HG03159 (cell line): ENCODE measurements at regions not wholly inside any gene's neighbourhood (a gene's known extent, or its start where the extent isn't known, plus 50 kb on each side); places are given as distances from the start of the nearest gene placed in this dataset.

Source experiments
- ATAC-seq: cut with Tn5 transposase; IDR thresholded peaks from one replicate; pipeline ENCODE4 v1.9.1; 2021; ENCODE audit warnings: mild to moderate bottlenecking, moderate library complexity; ENCODE audit not compliant: unreplicated experiment

DNA sequence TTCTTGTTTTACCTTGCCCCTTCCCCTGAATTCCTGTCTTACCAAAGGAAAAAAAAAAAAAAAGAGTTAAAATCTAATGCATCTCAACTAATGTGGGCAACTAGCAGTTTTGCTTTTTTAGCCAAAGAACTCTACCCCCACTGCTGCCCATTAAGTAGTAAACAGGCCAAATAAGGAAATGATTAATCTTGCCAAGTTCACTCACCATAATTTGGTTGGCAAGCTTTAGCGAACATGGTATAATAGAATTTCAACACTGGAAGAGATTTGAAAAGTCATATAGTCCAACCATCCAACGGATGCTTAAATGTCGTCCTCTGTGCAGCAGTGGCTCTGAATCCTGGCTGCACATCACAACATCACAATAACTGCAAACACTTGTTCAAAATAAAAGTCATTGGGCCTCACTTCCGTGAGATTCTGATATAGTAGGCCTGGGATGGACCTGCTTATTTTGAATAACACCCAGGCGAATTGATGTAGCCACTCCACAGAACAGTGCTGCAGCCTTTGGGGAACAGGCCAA, 142.0 kb upstream of the UBE2E1 start:
- no peak for ATAC-seq

DNA sequence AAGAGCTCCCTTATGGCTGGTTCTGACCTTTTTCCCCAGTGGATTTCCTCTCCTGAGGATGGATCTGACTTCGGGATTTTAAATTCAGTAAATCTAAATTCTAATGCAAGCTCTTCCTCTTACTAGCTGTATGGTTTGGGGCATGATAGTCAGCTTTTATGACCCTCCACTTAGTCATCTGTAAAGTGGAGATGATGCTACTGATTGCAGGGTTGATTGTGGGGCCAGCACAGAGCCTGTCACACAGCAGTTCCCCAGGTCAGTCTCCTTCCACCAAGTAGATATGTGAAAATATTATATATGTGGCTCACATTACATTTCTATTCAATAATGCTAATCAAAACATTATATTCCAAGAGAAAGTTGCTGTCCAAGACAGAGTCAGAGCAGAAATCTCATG, 141.3 kb upstream of the UBE2E1 start:
- no peak for ATAC-seq

DNA sequence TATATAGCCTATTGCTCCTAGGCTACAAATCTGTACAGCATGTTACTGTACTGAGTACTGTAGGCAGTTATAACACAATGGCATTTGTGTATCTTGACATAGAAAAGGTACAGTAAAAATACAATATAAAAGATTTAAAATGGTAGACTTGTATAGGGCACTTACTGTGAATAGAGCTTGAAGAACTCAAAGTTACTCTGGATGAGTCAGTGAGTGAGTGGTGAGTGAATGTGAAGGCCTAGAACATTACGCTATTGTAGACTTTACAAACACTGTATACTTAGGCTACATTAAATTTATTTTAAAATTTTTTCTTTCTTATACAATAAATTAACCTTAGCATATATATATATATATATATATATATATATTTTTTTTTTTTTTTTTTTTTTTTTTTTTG, 140.0 kb upstream of the UBE2E1 start:
- ATAC-seq, result no peak

DNA sequence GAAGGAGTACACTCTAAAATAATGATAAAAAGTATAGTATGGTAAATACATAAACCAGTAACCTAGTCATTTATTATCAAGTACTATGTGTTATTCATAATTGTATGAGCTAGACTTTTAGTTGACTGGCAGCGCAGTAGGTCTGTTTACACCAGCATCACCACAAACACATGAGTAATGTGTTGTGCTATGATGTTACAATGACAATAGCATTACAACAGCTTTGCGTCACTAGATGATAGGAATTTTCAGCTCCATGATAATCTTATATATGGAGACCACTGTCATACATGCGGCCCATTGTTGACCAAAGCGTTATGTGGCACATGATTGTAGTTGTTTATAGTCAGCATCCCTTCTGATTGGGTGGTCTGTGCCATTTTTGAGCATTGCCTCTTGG, 138.9 kb upstream of the UBE2E1 start:
- no peak for ATAC-seq

DNA sequence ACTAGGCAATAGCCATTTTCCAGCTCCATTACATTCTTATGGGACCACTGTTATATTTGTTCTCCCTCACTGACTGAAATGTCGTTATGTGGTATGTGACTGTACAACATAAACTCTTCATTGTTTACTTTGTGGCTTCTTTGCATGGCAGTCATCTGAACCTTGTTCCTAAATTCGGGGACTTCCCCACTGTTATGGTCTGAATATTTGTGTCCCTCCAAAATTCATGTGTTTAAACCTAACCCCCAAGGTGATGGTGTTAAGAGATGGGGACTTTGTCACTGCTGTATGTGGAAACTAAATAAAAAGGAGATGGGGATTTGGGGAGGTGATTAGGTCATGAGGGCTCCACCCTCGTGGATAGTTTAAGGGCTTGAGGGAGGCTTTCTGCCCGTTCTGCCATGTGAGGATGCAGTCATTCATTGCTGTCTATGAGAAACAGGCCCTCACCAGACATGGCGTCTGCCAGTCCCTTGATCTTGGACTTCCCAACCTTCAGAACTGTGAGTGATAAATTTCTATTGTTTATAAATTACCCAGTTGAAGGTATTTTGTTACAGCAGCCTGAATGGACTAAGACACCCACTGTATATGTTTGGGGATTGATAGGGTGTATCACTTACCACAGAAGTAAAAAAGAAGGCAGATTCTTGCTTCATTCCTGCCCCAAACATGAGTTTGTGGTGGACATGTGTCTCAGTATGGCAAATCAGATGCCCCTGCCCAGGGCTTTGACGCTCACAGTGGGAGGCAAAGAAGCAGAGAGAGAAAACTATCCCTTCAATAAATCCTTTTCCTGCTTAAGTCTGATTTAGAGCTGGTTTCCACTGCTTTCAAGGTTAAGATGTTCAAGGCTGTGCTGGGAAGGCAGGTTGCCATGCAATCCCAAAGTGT, 138.0 kb upstream of the UBE2E1 start:
- ATAC-seq, result no peak

DNA sequence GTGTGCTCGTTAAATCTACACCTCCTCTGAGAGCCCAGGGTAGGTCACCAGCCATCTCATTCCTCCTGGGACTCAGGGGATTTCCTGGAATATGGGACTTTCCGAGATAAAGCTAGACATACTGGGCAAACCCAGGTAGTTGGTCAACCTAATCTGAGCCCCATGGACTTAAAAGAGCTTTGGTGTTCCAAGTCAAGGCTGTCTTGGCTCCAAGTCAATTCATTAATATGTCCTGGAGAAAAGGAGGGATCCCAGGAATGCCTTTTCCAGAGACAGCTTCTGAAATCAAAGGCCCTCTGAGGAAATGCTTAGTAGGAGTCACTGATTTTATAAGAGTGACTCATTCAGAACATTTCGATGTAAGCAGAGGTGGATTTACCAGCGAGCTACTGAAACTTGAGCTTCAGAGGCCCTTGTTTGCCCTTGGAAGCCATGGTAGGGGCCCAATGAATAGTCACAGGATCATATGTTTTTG, 137.3 kb upstream of the UBE2E1 start:
- ATAC-seq, result no peak

DNA sequence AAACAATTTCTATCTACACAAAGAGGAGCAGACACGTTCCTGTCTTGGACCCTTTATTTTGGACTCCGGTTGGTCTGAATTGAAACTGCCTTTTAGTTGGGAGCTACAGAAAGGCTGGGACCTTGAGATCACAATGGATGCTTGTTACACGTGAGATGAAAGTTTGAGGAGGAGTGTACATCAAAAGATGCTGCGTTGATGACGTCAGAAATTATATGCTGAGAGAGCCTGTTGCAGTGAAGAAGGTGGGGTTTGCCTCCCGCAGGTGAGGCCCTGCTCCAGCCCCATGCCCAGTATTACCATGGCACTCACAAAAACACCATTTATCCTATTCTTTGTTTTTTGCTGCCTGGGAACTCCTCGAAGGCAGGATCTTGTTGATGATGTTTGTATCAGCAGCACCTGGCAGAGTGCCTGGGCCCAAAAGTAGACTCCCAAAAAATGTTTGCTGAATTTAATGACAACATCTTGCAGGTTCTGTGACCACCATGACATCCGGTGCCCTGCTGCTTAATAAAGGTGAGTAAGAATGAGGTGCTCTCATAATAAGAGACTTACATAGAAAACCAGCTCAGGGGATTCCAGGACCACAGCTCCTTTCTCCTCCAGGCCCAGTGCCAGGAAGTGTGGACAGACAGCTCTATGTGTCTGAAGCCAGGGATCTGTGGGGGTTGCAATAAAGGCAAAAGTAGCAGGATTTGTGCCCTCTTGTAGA, 136.1 kb upstream of the UBE2E1 start:
- no peak for ATAC-seq

DNA sequence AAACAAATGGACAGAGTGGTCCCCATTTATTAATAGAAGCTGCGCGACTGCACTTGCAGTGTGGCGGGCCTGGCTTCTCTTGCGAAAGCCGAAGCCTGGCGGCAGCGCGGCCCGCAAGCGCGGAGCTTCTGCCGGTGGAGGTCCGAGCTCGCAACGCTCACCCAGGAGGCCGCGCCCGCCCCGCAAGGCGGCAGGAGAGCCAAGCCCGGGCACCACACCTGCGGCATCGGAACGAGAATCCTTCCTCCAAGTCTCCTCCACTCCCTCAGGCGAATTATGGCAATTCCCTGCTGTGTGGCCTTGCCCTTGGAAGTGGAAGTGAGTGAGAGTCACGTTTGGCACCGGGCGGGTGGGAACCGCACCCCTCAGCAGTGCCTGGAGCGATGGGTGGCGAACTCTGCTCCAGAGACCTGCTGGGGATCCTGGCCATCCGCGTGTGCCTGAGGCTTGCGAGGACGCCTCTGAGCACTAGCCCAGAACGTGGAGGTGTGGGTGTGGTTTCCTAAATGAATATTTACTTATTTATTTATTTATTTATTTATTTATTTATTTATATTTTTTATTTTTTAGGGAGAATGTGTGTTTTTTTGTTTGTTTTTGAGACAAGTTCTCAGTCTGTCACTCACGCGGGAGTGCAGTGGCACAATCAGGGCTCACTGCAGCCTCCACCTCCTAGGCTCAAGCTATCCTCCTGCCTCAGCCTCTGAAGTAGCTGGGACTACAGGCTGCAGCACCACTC, 133.7 kb upstream of the UBE2E1 start:
- no peak for ATAC-seq

DNA sequence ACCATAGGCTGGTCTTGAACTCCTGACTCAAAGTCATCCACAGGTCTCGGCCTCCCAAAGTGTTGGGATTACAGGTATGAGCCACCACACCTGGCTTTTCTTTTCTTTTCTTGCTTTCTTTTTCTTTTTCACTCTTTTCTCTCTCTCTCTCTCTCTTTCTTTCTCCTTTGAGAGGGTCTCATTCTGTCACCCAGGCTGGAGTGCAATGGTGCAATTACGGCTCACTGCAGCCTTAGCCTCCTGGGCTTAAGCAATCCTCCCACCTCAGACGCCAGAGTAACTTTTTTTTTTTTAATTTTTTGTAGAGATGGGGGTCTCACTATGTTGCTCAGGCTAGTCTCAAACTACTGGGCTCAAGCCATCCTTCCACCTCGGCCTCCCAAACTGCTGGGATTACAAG, 133.1 kb upstream of the UBE2E1 start:
- no peak for ATAC-seq

DNA sequence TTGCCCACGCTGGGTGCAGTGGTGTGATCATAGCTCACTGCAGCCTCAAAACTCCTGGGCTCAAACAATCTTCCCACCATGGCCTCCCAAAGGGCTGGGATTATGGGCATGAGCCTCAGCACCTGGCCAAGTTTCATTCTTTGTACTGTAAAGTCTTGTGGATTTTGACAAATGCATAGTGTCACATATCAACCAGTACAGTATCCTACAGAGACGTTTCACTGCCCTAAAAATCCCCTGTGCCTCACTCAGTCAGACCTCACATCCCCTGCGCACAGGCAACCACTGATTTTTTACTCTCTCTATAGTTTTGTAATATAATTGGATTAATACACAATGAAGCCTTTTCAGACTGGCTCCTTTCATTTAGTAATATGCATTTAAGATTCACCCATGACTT, 130.7 kb upstream of the UBE2E1 start:
- no peak for ATAC-seq

DNA sequence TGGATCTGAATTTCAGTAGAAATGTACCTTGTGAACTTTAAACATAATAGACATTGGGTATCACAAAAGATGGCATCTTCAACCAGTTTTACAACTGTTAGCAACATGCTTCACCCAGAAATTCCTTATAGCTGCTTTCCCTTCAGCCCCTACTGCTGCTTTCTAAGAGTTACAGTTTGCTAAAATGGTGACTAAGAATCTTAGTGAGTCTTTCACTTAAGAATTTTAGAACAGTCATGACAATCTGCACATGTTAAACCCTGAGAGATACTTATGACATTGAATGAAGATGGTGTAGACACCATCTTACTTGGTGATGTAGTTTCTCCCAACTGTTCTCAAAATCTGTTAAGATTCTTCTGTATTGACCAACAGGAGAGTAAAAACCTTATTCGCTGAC, 129.7 kb upstream of the UBE2E1 start:
- ATAC-seq, result no peak

DNA sequence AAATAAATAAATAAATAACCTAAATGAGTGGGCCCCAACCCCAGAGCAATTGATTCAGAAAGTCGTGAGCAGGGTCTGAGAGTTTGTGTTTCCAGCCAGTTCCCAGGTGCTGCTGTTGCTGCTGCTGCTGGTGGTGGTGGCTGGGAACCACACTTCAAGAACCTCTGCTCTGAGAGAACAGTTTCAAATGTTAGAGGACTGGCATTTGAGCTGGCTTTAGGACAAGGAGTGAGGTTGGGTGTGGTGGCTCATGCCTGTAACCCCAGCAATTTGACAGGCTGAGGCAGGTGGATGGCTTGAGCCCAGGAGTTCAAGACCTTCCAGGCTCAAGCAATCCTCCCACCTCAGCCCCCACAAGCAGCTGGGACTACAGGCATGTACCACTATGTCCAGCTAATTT, 123.1 kb upstream of the UBE2E1 start:
- no peak for ATAC-seq

DNA sequence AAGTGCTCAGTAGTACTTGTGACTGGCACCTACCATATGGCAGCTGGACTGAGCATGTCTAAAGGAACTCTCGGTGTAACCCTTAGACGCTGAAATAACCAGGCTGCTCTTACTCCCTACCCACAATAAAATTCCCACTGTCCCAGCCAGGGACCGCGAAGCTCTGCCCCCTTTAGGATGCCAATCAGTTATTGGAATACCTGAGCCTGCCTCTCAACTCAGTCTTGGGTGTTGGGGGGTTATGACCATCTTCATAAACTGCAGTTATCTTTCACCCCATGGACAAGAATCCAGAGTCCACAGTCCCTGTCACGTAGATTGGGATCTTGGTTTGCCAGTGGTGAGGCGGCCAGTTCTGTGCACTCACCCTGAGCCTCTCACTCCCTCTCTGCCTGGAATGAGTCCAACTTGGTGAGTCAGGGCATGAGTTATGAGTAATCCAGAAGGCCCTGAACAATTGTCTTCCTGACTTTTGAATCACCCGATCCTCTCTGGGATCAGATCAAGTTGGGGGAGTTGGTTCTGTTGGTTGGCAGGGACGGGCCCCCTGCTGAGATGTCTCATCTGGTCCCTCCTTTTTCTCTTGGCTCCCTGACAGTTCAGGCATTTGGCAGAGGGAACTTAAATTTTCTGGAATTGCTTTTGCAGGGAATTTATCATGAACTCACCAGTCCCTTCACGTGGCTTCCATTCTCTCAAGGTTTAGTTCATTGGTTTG, 120.1 kb upstream of the UBE2E1 start:
- no peak for ATAC-seq

DNA sequence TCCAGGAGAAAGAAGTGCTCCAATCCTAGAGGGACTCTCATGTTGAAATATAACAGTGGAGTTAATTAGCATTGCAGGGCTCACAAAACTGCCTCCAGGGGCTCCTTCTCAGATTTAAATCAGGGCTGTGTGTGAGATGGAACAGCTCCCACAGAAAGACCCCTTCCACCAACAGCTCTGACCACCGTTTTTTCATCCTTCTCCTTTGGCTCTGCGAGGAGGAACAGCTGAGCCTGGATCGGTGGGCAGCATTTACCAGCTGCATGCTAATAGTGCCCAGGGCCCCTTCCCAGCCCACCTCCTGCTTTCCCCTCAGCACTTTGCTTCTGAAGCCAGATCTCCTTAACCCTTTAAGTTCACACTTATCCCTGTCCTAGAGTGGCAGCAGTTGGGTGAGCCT, 119.2 kb upstream of the UBE2E1 start:
- ATAC-seq, result no peak

DNA sequence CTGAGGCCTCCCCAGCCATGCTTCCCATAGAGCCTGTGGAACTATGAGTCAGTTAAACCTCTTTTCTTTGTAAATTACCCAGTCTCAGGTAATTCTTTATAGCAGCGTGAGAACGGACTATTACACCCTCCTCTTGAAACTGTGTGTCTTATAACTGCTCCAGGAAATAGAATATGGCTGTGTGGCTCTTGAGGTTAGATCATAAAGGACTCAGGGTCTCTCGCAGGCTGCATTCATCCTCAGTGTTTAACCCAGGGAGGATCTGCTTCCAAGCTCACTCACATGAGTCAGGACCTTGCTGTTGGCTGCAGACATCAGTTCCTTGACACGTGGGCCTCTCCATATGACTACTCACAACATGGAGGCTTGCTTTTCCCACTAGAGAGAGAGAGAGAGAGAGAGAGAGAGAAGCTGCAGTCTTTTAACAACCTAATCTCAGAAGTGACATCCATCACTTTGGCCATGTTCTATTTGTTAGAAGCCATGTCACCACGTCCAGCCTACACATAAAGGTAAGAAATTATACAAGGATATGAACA, 114.3 kb upstream of the UBE2E1 start:
- ATAC-seq, result no peak

DNA sequence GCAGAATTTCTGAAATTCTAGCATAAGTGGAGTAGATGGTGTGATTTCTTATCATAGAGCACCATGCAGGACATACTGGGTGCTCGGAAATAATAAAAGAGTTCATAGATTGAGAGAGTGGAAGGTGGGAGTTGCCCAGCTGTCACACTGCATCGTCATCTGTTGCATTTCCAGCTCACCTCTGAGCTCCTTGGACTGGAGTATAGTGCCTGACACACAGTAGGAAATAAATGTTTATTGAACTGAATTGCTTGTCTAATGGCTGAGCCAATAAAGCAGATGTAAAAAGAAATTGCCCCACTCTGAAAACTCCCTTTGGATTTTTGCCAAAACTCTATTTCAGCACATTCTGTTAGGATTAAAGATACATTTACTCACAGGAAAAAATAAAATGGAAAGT, 108.9 kb upstream of the UBE2E1 start:
- ATAC-seq, result no peak

DNA sequence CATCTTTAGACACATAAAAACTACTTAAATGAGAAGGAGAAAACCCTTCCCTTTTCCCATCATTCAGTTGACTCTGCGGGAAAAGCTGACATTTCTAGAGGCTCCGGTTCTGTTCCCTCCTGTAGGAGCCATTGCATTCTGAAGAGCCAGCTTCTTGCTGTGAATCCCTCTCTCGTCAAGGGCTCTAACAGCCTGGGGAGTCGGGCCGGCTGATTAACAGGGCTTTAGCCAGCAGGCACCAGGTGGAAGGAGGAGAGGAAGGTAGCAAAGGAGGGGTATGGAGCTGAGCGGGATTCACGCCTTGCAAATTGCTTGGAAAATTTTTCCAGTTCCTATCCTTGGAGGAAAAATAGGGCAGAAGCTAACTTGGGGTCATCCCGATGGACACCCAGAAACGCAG, 108.3 kb upstream of the UBE2E1 start:
- no peak for ATAC-seq

DNA sequence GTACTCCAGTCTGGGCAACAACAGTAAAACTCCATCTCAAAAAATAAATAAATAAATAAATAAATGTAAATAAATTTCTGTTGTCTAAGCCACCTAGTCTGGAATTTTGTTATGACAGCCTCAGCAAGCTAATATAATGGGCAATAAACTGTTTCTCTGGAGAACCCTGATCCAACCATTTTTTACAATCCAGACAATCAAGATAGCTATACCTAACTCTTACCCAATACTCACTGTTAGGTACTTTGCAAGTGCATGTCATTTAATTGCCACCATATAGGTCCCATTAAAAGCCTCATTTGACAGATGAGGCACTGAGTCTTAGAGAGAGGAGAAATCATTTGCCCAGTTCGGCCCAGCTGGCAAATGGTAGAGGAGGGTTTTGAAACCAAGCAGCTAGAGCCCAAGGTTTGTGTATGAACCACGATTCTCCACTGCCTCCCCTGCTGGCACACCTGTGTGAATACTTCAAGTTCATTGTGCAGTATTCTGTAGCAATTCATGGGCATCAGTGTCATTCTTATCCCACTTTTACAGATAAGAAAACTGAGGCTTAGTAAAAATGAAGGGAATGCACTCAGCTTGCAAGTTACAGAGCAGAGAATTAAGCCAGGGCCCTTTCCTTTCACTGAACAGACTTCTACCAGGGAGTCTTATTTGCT, 107.0 kb upstream of the UBE2E1 start:
- no peak for ATAC-seq

DNA sequence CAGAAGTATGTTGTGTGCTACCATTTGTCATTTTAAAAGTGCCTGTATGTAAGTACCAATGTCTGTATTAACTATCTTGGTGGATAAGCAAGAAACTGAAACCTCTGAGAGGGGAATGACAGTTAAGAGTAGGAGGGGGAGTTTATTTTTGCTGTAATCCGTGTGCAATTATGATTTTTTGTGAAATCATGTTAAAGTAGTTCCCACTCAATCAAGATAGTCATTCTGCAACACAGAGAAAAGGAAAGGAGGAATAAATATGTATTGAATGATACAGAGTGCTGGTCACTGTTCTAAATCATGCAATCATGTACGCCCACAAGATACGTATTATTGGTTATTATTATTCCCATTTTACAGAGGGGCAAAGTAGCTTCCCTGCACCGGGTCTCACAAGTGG, 105.1 kb upstream of the UBE2E1 start:
- no peak for ATAC-seq
